BE2C (cell line): ENCODE measurements at regions not wholly inside any gene's neighbourhood (a gene's known extent, or its start where the extent isn't known, plus 50 kb on each side); places are given as distances from the start of the nearest gene placed in this dataset.

Experiments
- DNase-seq: peaks from one replicate; pipeline ENCODE4 v3.0.0-alpha.2; 2020
- H3K27me3 ChIP-seq: fragments of 250-450 bp; sonication (Bioruptor Pico); 2 replicates; pipeline ENCODE4 v1.5.1; 2020; ENCODE audit warnings: mild to moderate bottlenecking
- H3K36me3 ChIP-seq: fragments of 250-450 bp; sonication (Bioruptor Pico); 2 replicates; pipeline ENCODE4 v1.5.1; 2020; ENCODE audit warnings: mild to moderate bottlenecking
- H3K4me1 ChIP-seq: fragments of 250-450 bp; sonication (Bioruptor Pico); 2 replicates; pipeline ENCODE4 v1.5.1; 2020
- H3K4me3 ChIP-seq: 2 replicates; pipeline ENCODE4 v1.5.1; 2011; ENCODE audit warnings: low read depth, low read length
- H3K9me3 ChIP-seq: fragments of 250-450 bp; sonication (Bioruptor Pico); 2 replicates; pipeline ENCODE4 v1.5.1; 2020
- CTCF ChIP-seq: IDR thresholded peaks from 2 replicates; pipeline ENCODE4 v1.5.1; 2012; ENCODE audit warnings: mild to moderate bottlenecking, low read depth, low read length

- H3K36me3 ChIP-seq: no peaks in the 10 kb centered on the region
- no peaks in the 10 kb centered on the region for H3K9me3 ChIP-seq
- H3K27me3 ChIP-seq: no peaks in the 10 kb centered on the region
- no peak for TF ChIP-seq CTCF
- no peak for DNase-seq
- peaks cover 7% of the 10 kb centered on the region; the same call in 1 of the 2 replicates for H3K4me1 ChIP-seq
- H3K4me3 ChIP-seq: no peak overlapping the region
Observed at GRCh38 chr15:38895326-38896255, 331.0 kb upstream of the RASGRP1 start.

DNA sequence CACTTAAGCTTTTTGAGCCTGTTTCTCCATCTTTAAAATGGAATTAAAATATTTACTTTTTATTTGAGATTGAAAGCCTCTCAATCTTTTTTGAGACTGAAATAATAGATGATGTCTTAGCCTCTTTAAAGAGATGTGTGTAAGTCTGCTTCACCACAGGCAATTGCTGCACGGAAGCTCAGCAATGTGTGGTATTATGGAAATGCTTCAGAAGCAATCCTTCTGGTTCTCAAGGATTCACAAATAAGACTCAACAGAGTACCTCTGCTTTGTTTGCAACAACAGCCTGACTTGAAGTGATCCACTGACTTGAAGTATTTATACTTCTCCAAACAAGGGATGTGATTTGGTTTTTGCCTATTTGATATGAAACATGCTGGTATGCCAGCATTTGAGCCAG is 332.0 kb upstream of the RASGRP1 start:
- no peak for TF ChIP-seq CTCF
- Histone ChIP-seq H3K36me3 (no peaks in the 10 kb centered on the region), H3K4me1 (peaks cover 7% of the 10 kb centered on the region; the same call in 1 of the 2 replicates), H3K4me3 (no peak overlapping the region), H3K9me3 (no peaks in the 10 kb centered on the region), H3K27me3 (no peaks in the 10 kb centered on the region)
- DNase-seq: no peak

- TF ChIP-seq CTCF: no peak
- H3K27me3 ChIP-seq: no peaks in the 10 kb centered on the region
- no peaks in the 10 kb centered on the region for H3K9me3 ChIP-seq
- no peak overlapping the region for H3K4me3 ChIP-seq
- H3K4me1 ChIP-seq: peaks cover 7% of the 10 kb centered on the region; the same call in 1 of the 2 replicates
- no peak for DNase-seq
- no peaks in the 10 kb centered on the region for H3K36me3 ChIP-seq
Observed at GRCh38 chr15:38897551-38897950, 332.9 kb upstream of the RASGRP1 start.

DNA sequence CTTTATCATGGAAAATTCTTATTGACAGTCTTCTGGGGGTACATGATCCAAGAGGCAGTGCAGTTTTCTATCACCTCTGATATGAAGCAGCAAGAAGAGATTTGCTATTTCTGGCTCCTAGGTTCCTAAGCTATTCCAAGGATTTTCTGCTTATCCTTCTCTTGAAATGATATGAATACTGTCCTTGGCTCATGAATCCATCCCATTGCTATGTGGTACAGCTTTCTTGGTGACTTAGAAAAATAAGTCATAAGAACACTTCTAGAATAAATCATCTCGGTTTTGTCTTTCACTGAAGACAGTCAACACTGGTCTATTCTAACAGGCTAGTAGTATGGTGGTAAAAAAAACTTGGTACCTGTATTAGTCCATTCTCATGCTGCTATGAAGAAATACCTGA is 333.6 kb upstream of the RASGRP1 start:
- Histone ChIP-seq H3K4me3 (no peak overlapping the region), H3K36me3 (no peaks in the 10 kb centered on the region), H3K4me1 (peaks cover 7% of the 10 kb centered on the region; the same call in 1 of the 2 replicates), H3K9me3 (no peaks in the 10 kb centered on the region), H3K27me3 (no peaks in the 10 kb centered on the region)
- TF ChIP-seq CTCF: no peak
- no peak for DNase-seq

DNA sequence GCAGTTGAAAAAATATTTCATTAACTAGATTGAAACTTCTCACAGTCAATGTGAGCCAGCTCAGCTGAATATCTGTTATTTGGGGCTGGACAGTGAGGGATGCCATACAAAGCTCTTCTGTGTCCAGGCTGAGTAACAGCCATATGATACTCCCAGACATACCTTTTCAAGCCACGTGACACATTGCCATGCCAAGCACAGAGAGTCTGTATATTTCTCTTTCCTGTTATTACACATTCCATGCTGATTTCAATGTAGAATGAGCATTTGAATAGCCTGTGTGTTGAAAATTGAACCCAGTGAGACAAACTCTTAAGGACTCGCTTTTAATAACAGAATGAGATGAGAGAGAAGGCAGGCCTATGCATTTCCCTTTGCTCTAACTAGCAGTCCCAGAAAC is 334.7 kb upstream of the RASGRP1 start:
- no peak for TF ChIP-seq CTCF
- DNase-seq: no peak
- Histone ChIP-seq H3K4me1 (peaks cover 7% of the 10 kb centered on the region; the same call in 1 of the 2 replicates), H3K4me3 (no peak overlapping the region), H3K9me3 (no peaks in the 10 kb centered on the region), H3K36me3 (no peaks in the 10 kb centered on the region), H3K27me3 (no peaks in the 10 kb centered on the region)

GRCh38 chr15:38904298-38904697 is 339.7 kb upstream of the RASGRP1 start:
- no peak overlapping the region for H3K4me3 ChIP-seq
- no peak for DNase-seq
- H3K4me1 ChIP-seq: no peaks in the 10 kb centered on the region
- no peaks in the 10 kb centered on the region for H3K27me3 ChIP-seq
- no peak for TF ChIP-seq CTCF
- H3K9me3 ChIP-seq: no peaks in the 10 kb centered on the region
- no peaks in the 10 kb centered on the region for H3K36me3 ChIP-seq
